ENCODE measurements at regions not wholly inside any gene's neighbourhood (a gene's known extent, or its start where the extent isn't known, plus 50 kb on each side); places are given as distances from the start of the nearest gene placed in this dataset.

- no peak for TF ChIP-seq CTCF (IDR thresholded peaks at IDR 0.05)
- TF ChIP-seq POLR2A (IDR thresholded peaks at IDR 0.05) = no peak
These were observed 277.7 kb upstream of the TSHZ3 start for GRCh38 chr19:31626941-31627340.
